H1 (cell line): ENCODE measurements at regions not wholly inside any gene's neighbourhood (a gene's known extent, or its start where the extent isn't known, plus 50 kb on each side); places are given as distances from the start of the nearest gene placed in this dataset.

ENCODE experiments used
- CTCF ChIA-PET: fragments of 300-600 bp; sonication (Branson Sonifier 250); formaldehyde crosslinking; loops from one replicate; lab custom pipeline; 2021; ENCODE audit not compliant: partially characterized antibody; lab: Charles Lee
- POLR2A ChIA-PET: fragments of 300-600 bp; sonication (Branson Sonifier 250); formaldehyde crosslinking; loops from one replicate; lab custom pipeline; 2021; ENCODE audit warnings: inconsistent platforms; ENCODE audit not compliant: partially characterized antibody; lab: Charles Lee
- DNase-seq, 2 experiments: peaks; one replicate each; pipeline versions ENCODE4 v3.0.0 to v3.0.0-alpha.2; 2010 to 2022; ENCODE audit warnings: low spot score in 2 of 2, low read depth in 1 of 2, mixed read lengths in 1 of 2
- FAIRE-seq: peaks from 2 replicates; lab custom pipeline; 2011; peaks lifted over from hg19 to GRCh38; lab: Jason Lieb, UNC
- H2AFZ ChIP-seq: 2 replicates; pipeline ENCODE4 v1.8.1; 2012; ENCODE audit warnings: low read length, inconsistent platforms
- H2AK5ac ChIP-seq: 2 replicates; pipeline ENCODE4 v1.6.1; 2013; ENCODE audit warnings: low read depth, low read length
- H2BK120ac ChIP-seq: replicated peaks from 2 replicates; pipeline ENCODE3; 2013; ENCODE audit warnings: low read depth, low read length, inconsistent platforms
- H2BK12ac ChIP-seq: 2 replicates; pipeline ENCODE4 v1.6.1; 2013; ENCODE audit warnings: low read depth, low read length
- H2BK15ac ChIP-seq: 2 replicates; pipeline ENCODE4 v1.6.1; 2013; ENCODE audit warnings: low read length
- H2BK20ac ChIP-seq: 2 replicates; pipeline ENCODE4 v1.6.1; 2013; ENCODE audit warnings: low read length
- H2BK5ac ChIP-seq: 2 replicates; pipeline ENCODE4 v1.6.1; 2013; ENCODE audit warnings: low read depth, low read length
- H3K14ac ChIP-seq: 2 replicates; pipeline ENCODE4 v1.6.1; 2013; ENCODE audit warnings: inconsistent platforms; ENCODE audit not compliant: insufficient read length
- H3K18ac ChIP-seq: 2 replicates; pipeline ENCODE4 v1.6.1; 2013; ENCODE audit warnings: low read length; ENCODE audit errors: extremely low read depth
- H3K23ac ChIP-seq: 2 replicates; pipeline ENCODE4 v1.6.1; 2013; ENCODE audit warnings: inconsistent platforms; ENCODE audit not compliant: insufficient read length
- H3K23me2 ChIP-seq: 2 replicates; pipeline ENCODE4 v1.6.1; 2013; ENCODE audit warnings: low read depth, low read length
- H3K27ac ChIP-seq: 2 replicates; pipeline ENCODE4 v1.6.1; 2011; ENCODE audit warnings: low read depth, low read length, inconsistent platforms
- H3K27me3 ChIP-seq, 4 experiments: replicated peaks in 1 of 4; 1 replicate in 1 of 4; 2 replicates in 3 of 4; pipeline versions ENCODE4 v1.6.1 to v1.8.1; 2011 to 2013; ENCODE audit warnings: low read length in 3 of 4, mild to moderate bottlenecking in 3 of 4, inconsistent platforms in 2 of 4, mixed read lengths in 2 of 4, moderate library complexity in 1 of 4; ENCODE audit not compliant: control insufficient read depth in 3 of 4, insufficient read depth in 3 of 4; ENCODE audit errors: extremely low read depth in 1 of 4
- H3K36me3 ChIP-seq, 4 experiments: 2 replicates each; pipeline versions ENCODE4 v1.6.1 to v1.8.1; 2011 to 2013; ENCODE audit warnings: mild to moderate bottlenecking in 4 of 4, low read length in 3 of 4, moderate library complexity in 2 of 4, control low read depth in 1 of 4, inconsistent platforms in 1 of 4; ENCODE audit not compliant: insufficient read depth in 4 of 4, control insufficient read depth in 2 of 4
- H3K4ac ChIP-seq: replicated peaks from 2 replicates; pipeline ENCODE3; 2013; ENCODE audit warnings: low read length, low read depth, mixed read lengths, inconsistent platforms; ENCODE audit not compliant: insufficient read length
- H3K4me1 ChIP-seq, 4 experiments: replicated peaks in 1 of 4; 1 replicate in 1 of 4; 2 replicates in 3 of 4; pipeline versions ENCODE4 v1.6.1 to v1.8.1; 2011 to 2013; ENCODE audit warnings: low read length in 3 of 4, inconsistent platforms in 2 of 4, mixed read lengths in 1 of 4; ENCODE audit not compliant: insufficient read depth in 4 of 4, control insufficient read depth in 3 of 4
- H3K4me2 ChIP-seq, 2 experiments: 2 replicates each; pipeline versions ENCODE4 v1.6.1 to v1.8.1; 2011 to 2013; ENCODE audit warnings: low read depth in 2 of 2, low read length in 2 of 2, control low read depth in 1 of 2, inconsistent platforms in 1 of 2, mild to moderate bottlenecking in 1 of 2; ENCODE audit not compliant: insufficient read depth in 1 of 2
- H3K4me3 ChIP-seq, 4 experiments: fragments of 200-600, 300-600 bp in 1 of 4; sonication (generic), shearing (Covaris generic), sonication (Bioruptor Twin) in 1 of 4; 2 replicates each; pipeline versions ENCODE4 v1.5.1 to v1.8.1; 2011 to 2016; ENCODE audit warnings: low read length in 4 of 4, low read depth in 3 of 4, control low read depth in 2 of 4, inconsistent platforms in 2 of 4, mild to moderate bottlenecking in 2 of 4, mixed read lengths in 1 of 4, moderate library complexity in 1 of 4; ENCODE audit not compliant: insufficient read depth in 2 of 4; ENCODE audit errors: extremely low read depth in 1 of 4
- H3K56ac ChIP-seq: replicated peaks from 2 replicates; pipeline ENCODE3; 2013; ENCODE audit warnings: low read depth, mild to moderate bottlenecking, mixed read lengths, low read length, inconsistent platforms; ENCODE audit not compliant: insufficient read length
- H3K79me1 ChIP-seq: 2 replicates; pipeline ENCODE4 v1.6.1; 2013; ENCODE audit warnings: low read depth, low read length, control low read depth
- H3K79me2 ChIP-seq, 2 experiments: 2 replicates each; pipeline versions ENCODE4 v1.6.1 to v1.8.1; 2012 to 2013; ENCODE audit warnings: low read length in 2 of 2, mild to moderate bottlenecking in 2 of 2, inconsistent platforms in 1 of 2; ENCODE audit not compliant: insufficient read depth in 2 of 2, control insufficient read depth in 1 of 2
- H3K9ac ChIP-seq, 4 experiments: replicated peaks in 1 of 4; 1 replicate in 1 of 4; 2 replicates in 3 of 4; pipeline versions ENCODE4 v1.6.1 to v1.8.1; 2011 to 2013; ENCODE audit warnings: low read depth in 3 of 4, low read length in 3 of 4, control low read depth in 2 of 4, mild to moderate bottlenecking in 2 of 4, moderate library complexity in 2 of 4, inconsistent platforms in 1 of 4; ENCODE audit errors: extremely low read depth in 1 of 4
- H3K9me3 ChIP-seq, 2 experiments: 2 replicates each; pipeline versions ENCODE4 v1.6.1 to v1.8.1; 2012 to 2013; ENCODE audit warnings: mild to moderate bottlenecking in 2 of 2, moderate library complexity in 2 of 2, control low read depth in 1 of 2, inconsistent platforms in 1 of 2, low read depth in 1 of 2, low read length in 1 of 2, mixed read lengths in 1 of 2; ENCODE audit not compliant: insufficient read depth in 2 of 2
- H4K20me1 ChIP-seq, 2 experiments: replicated peaks in 1 of 2; 2 replicates each; pipeline versions ENCODE3 to v1.8.1; 2011 to 2013; ENCODE audit warnings: inconsistent platforms in 2 of 2, low read length in 2 of 2, mild to moderate bottlenecking in 1 of 2; ENCODE audit not compliant: insufficient read depth in 2 of 2, control insufficient read depth in 1 of 2
- H4K5ac ChIP-seq: 2 replicates; pipeline ENCODE4 v1.6.1; 2013; ENCODE audit warnings: low read length, low read depth, mixed read lengths, inconsistent platforms; ENCODE audit not compliant: insufficient read length
- H4K8ac ChIP-seq: 2 replicates; pipeline ENCODE4 v1.8.0; 2013; ENCODE audit warnings: mild to moderate bottlenecking, moderate library complexity, low read length, inconsistent platforms; ENCODE audit not compliant: insufficient read depth; ENCODE audit errors: extremely low read depth
- H4K91ac ChIP-seq: replicated peaks from 2 replicates; pipeline ENCODE3; 2013; ENCODE audit warnings: low read length, mixed read lengths, inconsistent platforms; ENCODE audit not compliant: insufficient read length
- ASH2L ChIP-seq: fragments of 200-600, 300-600 bp; sonication (generic); IDR thresholded peaks from one replicate; pipeline ENCODE4 v1.7.1; 2017; ENCODE audit warnings: low read length
- ATF2 ChIP-seq: IDR thresholded peaks from 2 replicates; pipeline ENCODE4 v1.6.1; 2012; ENCODE audit warnings: low read length, inconsistent platforms
- EP300 ChIP-seq, 2 experiments: IDR thresholded peaks; 1 replicate in 1 of 2; 2 replicates in 1 of 2; pipeline ENCODE4 v1.6.1; 2011 to 2012; ENCODE audit warnings: low read depth in 2 of 2, low read length in 2 of 2, mild to moderate bottlenecking in 2 of 2, borderline replicate concordance in 1 of 2, inconsistent platforms in 1 of 2, moderate library complexity in 1 of 2
- GTF2F1 ChIP-seq: IDR thresholded peaks from 2 replicates; pipeline ENCODE4 v1.6.1; 2012; ENCODE audit warnings: low read depth, low read length, improper control_type of control experiment, borderline replicate concordance
- HDAC2 ChIP-seq, 2 experiments: fragments of 300-600 bp in 1 of 2; sonication (generic) in 1 of 2; IDR thresholded peaks; 2 replicates each; pipeline ENCODE4 v1.6.1; 2011 to 2012; ENCODE audit warnings: low read depth in 2 of 2, low read length in 2 of 2, mild to moderate bottlenecking in 2 of 2, moderate library complexity in 2 of 2, borderline replicate concordance in 1 of 2, inconsistent platforms in 1 of 2
- HDAC6 ChIP-seq: IDR thresholded peaks from one replicate; pipeline ENCODE4 v1.7.1; 2012; ENCODE audit warnings: low read depth, mild to moderate bottlenecking, inconsistent platforms, low read length, moderate library complexity
- SAP30 ChIP-seq: fragments of 300-600 bp; sonication (generic); IDR thresholded peaks from 2 replicates; pipeline ENCODE4 v1.7.1; 2012; ENCODE audit warnings: low read length, moderate library complexity, mild to moderate bottlenecking, inconsistent platforms; ENCODE audit not compliant: insufficient read depth, insufficient replicate concordance
- SIRT6 ChIP-seq: IDR thresholded peaks from one replicate; pipeline ENCODE4 v1.7.1; 2012; ENCODE audit warnings: low read length, inconsistent platforms
- TAF1 ChIP-seq: IDR thresholded peaks from 2 replicates; pipeline ENCODE4 v1.6.1; 2011; ENCODE audit warnings: mild to moderate bottlenecking, low read depth, low read length
- WGBS, 2 experiments: shearing (Covaris generic) in 1 of 2; methylation state at CpG; one replicate each; pipeline versions ENCODE4 v1.1.6 to v1.1.7; 2013 to 2015; ENCODE audit warnings: low lambda C conversion rate in 2 of 2, mixed read lengths in 2 of 2, inconsistent platforms in 1 of 2, low coverage in 1 of 2, missing lambda C conversion rate in 1 of 2; ENCODE audit not compliant: insufficient replicate concordance in 2 of 2, insufficient coverage in 1 of 2, insufficient read length in 1 of 2; ENCODE audit errors: extremely low coverage in 1 of 2, missing lambda C conversion rate in 1 of 2; 5-methylcytosine and 5-hydroxymethylcytosine counted together

GRCh38 chr10:130772676-130773075 lies 538.8 kb downstream of the TCERG1L start:
- 87% methylated on average over 5 of the region's 5 CpGs; no CpG with 5 or more reads in 1 of the 2 experiments for WGBS, 2 experiments
- TF ChIP-seq SAP30: no peak
- no peak for TF ChIP-seq HDAC2 (IDR thresholded peaks at IDR 0.05; ENCODE audit: borderline replicate concordance in 1 of 2, low read depth in 2 of 2, low read length in 2 of 2)
- TF ChIP-seq GTF2F1: no peak
- TF ChIP-seq ATF2: no peak
- TF ChIP-seq TAF1: no peak
- no peak for TF ChIP-seq HDAC6
- no peak for TF ChIP-seq SIRT6
- no peak for TF ChIP-seq ASH2L
- TF ChIP-seq EP300 (IDR thresholded peaks at IDR 0.05; ENCODE audit: borderline replicate concordance in 1 of 2, low read depth in 2 of 2, low read length in 2 of 2): no peak

More at GRCh38 chr10:130772676-130773075, 538.8 kb downstream of the TCERG1L start:
- H4K20me1 ChIP-seq: no peaks in the 10 kb centered on the region
- H3K36me3 ChIP-seq: no peaks in the 10 kb centered on the region
- ChIA-PET POLR2A (no interaction called here), CTCF (interaction anchor here (2.5 kb wide), 1 partner anchor 11 kb away, joined by 21 read pairs; no protein-coding TSS in a partner anchor)
- no peak overlapping the region for H3K18ac ChIP-seq
- no peak overlapping the region for H4K5ac ChIP-seq
- no peak overlapping the region for H3K14ac ChIP-seq
- no peak overlapping the region for H2BK15ac ChIP-seq
- H3K4ac ChIP-seq: no peak overlapping the region
- no peak overlapping the region for H3K23ac ChIP-seq
- no peak overlapping the region for H2AFZ ChIP-seq
- FAIRE-seq: no peak
- no peaks in the 10 kb centered on the region for H3K27me3 ChIP-seq
- H3K4me3 ChIP-seq: no peak overlapping the region
- H3K4me1 ChIP-seq: no peaks in the 10 kb centered on the region
- no peak for DNase-seq
- no peak overlapping the region for H3K27ac ChIP-seq
- H3K9ac ChIP-seq: no peak overlapping the region
- H4K8ac ChIP-seq: peak overlapping the region; percentile 54; the same call in 1 of the 2 replicates
- H2AK5ac ChIP-seq: no peak overlapping the region
- no peak overlapping the region for H3K4me2 ChIP-seq
- H3K79me2 ChIP-seq: no peaks in the 10 kb centered on the region
- no peak overlapping the region for H2BK120ac ChIP-seq
- H2BK12ac ChIP-seq: no peak overlapping the region
- no peaks in the 10 kb centered on the region for H3K23me2 ChIP-seq
- no peak overlapping the region for H3K56ac ChIP-seq
- H4K91ac ChIP-seq: no peak overlapping the region
- no peak overlapping the region for H2BK5ac ChIP-seq
- H3K79me1 ChIP-seq: no peaks in the 10 kb centered on the region
- peaks cover 18 to 25% of the 10 kb centered on the region in 2 experiments for H3K9me3 ChIP-seq
- H2BK20ac ChIP-seq: no peak overlapping the region
